Right lobe of liver (tissue), 6 donors: ENCODE measurements at regions not wholly inside any gene's neighbourhood (a gene's known extent, or its start where the extent isn't known, plus 50 kb on each side); places are given as distances from the start of the nearest gene placed in this dataset.

Experiments
- ATAC-seq, 4 donors: fragments of 200-7000 bp; cut with Tn5 transposase; one replicate each; pipeline ENCODE4 v1.9.1; 2020; ENCODE audit warnings: mild to moderate bottlenecking in 4 of 4, moderate library complexity in 4 of 4
- DNase-seq, 3 donors: peaks; one replicate each; pipeline ENCODE4 v3.0.0-alpha.2; 2020
- H3K27ac ChIP-seq, 3 donors: fragments of 200-600 bp; one replicate each; pipeline ENCODE4 v1.8.0; 2022
- H3K27me3 ChIP-seq, 2 donors: fragments of 200-600 bp; one replicate each; pipeline ENCODE4 v1.8.0; 2022
- H3K36me3 ChIP-seq, 4 donors: fragments of 200-600 bp; sonication (generic) in 1 of 4; one replicate each; pipeline versions ENCODE4 v1.5.1 to v1.8.0; 2017 to 2022; ENCODE audit warnings: control low read depth in 1 of 4
- H3K4me1 ChIP-seq, 4 donors: fragments of 200-600 bp; sonication (generic) in 1 of 4; one replicate each; pipeline versions ENCODE4 v1.5.1 to v1.8.0; 2017 to 2022; ENCODE audit warnings: control low read depth in 1 of 4
- H3K4me3 ChIP-seq, 3 donors: fragments of 200-600 bp; one replicate each; pipeline ENCODE4 v1.8.0; 2022
- H3K9me3 ChIP-seq, 4 donors: fragments of 200-600 bp; sonication (generic) in 1 of 4; one replicate each; pipeline versions ENCODE4 v1.5.1 to v1.8.0; 2017 to 2022; ENCODE audit warnings: control low read depth in 1 of 4
- POLR2A ChIP-seq: fragments of 450-650 bp; IDR thresholded peaks from one replicate; pipeline ENCODE4 v1.6.1; 2017; ENCODE audit warnings: antibody characterized with exemption, mild to moderate bottlenecking
- WGBS: methylation state at CpG from one replicate; pipeline ENCODE4 v1.1.6; 2018; ENCODE audit warnings: low coverage, low lambda C conversion rate; ENCODE audit not compliant: insufficient coverage; ENCODE audit errors: missing lambda C conversion rate; 5-methylcytosine and 5-hydroxymethylcytosine counted together
- intact Hi-C, 2 donors: fragments of 100-400 bp; cut with DNase I; formaldehyde crosslinking; loops; one replicate each; pipeline versions ENCODE4 v1.11.2 to v1.14.1; 2022
- TF ChIP-seq, protein P1 (sequence below), 4 donors: fragments of 200-600 bp in 3 of 4; fragments of 450-650 bp in 1 of 4; IDR thresholded peaks; one replicate each; pipeline versions ENCODE4 v1.5.1 to v1.8.0; 2016 to 2022; ENCODE audit warnings: antibody characterized with exemption in 4 of 4, mild to moderate bottlenecking in 2 of 4
- donor health status: DM: no; HTN: yes; CAD: no.
- donor health status: DM: no; HTN: no; CAD: no.
- donor health status: DM: no; HTN: no; CAD: no.
- donor health status: DM: no; HTN: yes; CAD: no.
- donor health status: DM: no; HTN: yes; CAD: no.

DNA sequence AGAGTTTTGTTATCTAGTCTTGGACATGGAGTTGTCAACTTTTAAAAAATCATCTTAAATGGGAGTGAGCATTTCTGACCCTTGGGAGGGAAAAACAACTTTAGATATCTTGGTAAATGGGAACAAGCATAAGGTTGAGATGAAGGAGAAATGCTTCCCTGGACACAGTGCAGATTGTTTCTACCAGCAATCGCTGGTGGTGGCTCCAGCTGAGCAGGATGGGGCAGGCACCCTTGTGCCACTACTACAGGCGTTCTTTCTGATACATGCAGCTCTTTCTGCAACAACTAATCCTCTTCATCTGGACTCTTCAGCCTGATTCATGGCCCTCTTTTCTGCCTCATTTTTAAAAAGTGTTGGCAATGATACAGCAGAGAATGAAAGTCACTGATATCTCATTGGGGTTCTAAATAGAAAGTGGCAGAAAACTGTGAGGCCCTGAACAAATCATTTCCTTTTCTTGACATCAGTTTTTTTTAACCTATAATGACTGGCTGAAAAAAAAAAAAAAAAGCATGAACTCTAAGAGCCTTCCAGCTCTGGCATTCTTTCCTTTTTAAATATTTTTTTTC is 409.4 kb upstream of the PTGER4 start:
- Histone ChIP-seq H3K36me3 (no peaks in the 10 kb centered on the region), H3K9me3 (no peaks in the 10 kb centered on the region), H3K4me1 (no peaks in the 10 kb centered on the region), H3K27ac (no peak overlapping the region), H3K4me3 (no peak overlapping the region), H3K27me3 (no peaks in the 10 kb centered on the region)
- no peak for TF ChIP-seq POLR2A
- TF ChIP-seq, protein P1, sequence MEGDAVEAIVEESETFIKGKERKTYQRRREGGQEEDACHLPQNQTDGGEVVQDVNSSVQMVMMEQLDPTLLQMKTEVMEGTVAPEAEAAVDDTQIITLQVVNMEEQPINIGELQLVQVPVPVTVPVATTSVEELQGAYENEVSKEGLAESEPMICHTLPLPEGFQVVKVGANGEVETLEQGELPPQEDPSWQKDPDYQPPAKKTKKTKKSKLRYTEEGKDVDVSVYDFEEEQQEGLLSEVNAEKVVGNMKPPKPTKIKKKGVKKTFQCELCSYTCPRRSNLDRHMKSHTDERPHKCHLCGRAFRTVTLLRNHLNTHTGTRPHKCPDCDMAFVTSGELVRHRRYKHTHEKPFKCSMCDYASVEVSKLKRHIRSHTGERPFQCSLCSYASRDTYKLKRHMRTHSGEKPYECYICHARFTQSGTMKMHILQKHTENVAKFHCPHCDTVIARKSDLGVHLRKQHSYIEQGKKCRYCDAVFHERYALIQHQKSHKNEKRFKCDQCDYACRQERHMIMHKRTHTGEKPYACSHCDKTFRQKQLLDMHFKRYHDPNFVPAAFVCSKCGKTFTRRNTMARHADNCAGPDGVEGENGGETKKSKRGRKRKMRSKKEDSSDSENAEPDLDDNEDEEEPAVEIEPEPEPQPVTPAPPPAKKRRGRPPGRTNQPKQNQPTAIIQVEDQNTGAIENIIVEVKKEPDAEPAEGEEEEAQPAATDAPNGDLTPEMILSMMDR (IDR thresholded peaks at IDR 0.05): no peak
- DNase-seq (no peak), ATAC-seq (no peak)
- 71% methylated on average over 1 of the region's 2 CpGs for WGBS
- intact Hi-C loops: no loop called here

DNA sequence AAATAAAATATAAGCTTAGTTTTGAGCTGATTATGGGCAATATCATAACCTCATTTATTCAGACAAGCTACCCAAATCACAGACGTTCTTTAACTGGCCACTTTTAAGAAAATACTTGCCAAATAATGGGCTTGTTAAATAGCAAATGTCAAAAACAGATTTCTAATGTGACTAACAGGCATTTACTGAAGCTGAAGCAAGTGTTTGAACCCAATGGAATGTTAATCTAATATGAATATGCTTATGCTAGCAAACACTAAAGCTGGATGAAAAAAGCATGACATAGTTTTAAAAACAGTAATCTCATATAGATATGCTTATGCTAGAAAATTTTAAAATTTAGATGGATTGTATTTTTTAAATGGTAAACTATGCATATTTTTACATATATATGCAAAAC is 411.6 kb upstream of the PTGER4 start:
- DNase-seq (no peak), ATAC-seq (no peak)
- no peaks in the 10 kb centered on the region for H3K36me3 ChIP-seq
- intact Hi-C loops: no loop called here
- 37% methylated on average over 1 of the region's 1 CpG for WGBS
- TF ChIP-seq, protein P1 (IDR thresholded peaks at IDR 0.05): no peak
- TF ChIP-seq POLR2A: no peak
- no peaks in the 10 kb centered on the region for H3K4me1 ChIP-seq
- H3K27me3 ChIP-seq: no peaks in the 10 kb centered on the region
- no peaks in the 10 kb centered on the region for H3K9me3 ChIP-seq
- no peak overlapping the region for H3K4me3 ChIP-seq
- no peak overlapping the region for H3K27ac ChIP-seq

DNA sequence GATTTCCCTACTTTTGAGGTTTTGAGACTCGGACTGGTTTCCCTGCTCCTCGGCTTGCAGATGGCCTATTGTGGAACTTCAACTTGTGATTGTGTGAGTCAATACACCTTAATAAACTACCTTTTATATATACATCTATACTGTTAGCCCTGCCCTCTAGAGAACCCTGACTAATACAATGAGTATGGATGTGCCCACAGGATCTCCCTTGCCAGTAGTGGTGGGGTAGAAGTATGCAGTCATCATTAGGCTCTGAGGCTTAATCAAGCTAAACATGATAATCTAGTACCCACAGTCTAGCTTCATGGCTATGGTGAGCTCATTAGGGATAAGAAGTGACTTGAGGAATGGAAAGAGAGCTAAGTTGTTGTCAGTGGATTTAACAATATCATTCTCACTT is 412.8 kb upstream of the PTGER4 start:
- DNase-seq: no peak
- Histone ChIP-seq H3K4me3 (no peak overlapping the region), H3K4me1 (no peaks in the 10 kb centered on the region), H3K36me3 (no peaks in the 10 kb centered on the region), H3K27me3 (no peaks in the 10 kb centered on the region), H3K9me3 (no peaks in the 10 kb centered on the region), H3K27ac (no peak overlapping the region)
- intact Hi-C loops: no loop called here
- no peak for ATAC-seq
- 92% methylated on average over 2 of the region's 2 CpGs for WGBS
- TF ChIP-seq POLR2A: no peak
- TF ChIP-seq, protein P1 (IDR thresholded peaks at IDR 0.05): no peak

DNA sequence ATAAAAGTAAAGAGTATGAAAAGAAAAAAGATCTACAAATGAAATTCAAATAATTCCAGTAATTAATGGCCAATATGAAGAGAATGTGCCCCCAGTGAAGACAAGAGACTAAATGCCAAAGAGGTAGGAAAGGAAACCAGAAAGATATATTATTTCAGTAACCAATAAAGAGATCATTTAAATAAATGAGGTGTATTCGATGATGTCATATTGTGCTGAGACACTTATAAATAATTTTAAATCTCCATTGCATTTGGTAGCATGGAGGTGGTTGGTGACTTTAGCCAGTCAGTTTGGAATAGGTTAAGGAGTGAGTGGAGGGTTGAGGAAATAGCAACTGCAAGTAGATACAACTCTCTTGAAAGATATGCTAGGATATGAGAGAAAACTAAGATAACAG is 417.7 kb upstream of the PTGER4 start:
- intact Hi-C loops: no loop called here
- no peaks in the 10 kb centered on the region for H3K4me1 ChIP-seq
- DNase-seq (no peak), ATAC-seq (no peak)
- H3K4me3 ChIP-seq: no peak overlapping the region
- no peaks in the 10 kb centered on the region for H3K27me3 ChIP-seq
- H3K9me3 ChIP-seq: no peaks in the 10 kb centered on the region
- 73% methylated on average over 1 of the region's 1 CpG for WGBS
- H3K27ac ChIP-seq: no peak overlapping the region
- TF ChIP-seq POLR2A: no peak
- TF ChIP-seq, protein P1 (IDR thresholded peaks at IDR 0.05): no peak
- H3K36me3 ChIP-seq: no peaks in the 10 kb centered on the region

DNA sequence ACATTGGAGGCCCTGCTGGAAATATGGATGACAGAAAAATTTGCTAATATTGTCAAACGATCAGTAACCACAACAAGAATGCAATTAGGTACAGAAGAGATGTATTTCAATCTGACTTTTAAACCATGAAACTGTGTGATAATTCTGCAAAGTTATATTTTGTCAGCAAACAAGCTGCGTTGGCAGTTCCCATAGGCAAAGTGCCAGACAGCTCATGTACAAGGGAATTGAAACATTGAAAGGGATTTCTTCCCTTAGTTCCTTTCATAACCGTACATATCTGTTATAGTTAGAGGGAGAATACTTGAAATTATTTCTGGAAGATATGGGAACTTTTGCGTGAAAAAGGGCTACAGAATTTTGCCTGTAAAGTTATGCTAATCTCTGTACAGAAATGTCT is 419.4 kb upstream of the PTGER4 start:
- intact Hi-C loops: no loop called here
- H3K9me3 ChIP-seq: no peaks in the 10 kb centered on the region
- no peak overlapping the region for H3K4me3 ChIP-seq
- no peak for DNase-seq
- 30% methylated on average over 4 of the region's 4 CpGs for WGBS
- no peaks in the 10 kb centered on the region for H3K36me3 ChIP-seq
- H3K4me1 ChIP-seq: no peaks in the 10 kb centered on the region
- no peak overlapping the region for H3K27ac ChIP-seq
- H3K27me3 ChIP-seq: no peaks in the 10 kb centered on the region
- peak in 1 of 4 donors; percentile 38 for ATAC-seq
- TF ChIP-seq POLR2A: no peak
- TF ChIP-seq, protein P1 (IDR thresholded peaks at IDR 0.05): no peak
